H1 (cell line): ENCODE measurements at regions not wholly inside any gene's neighbourhood (a gene's known extent, or its start where the extent isn't known, plus 50 kb on each side); places are given as distances from the start of the nearest gene placed in this dataset.
"Not testable (repeated sequence)": the region's sequence is repeated elsewhere in the genome, so short reads cannot be mapped to it uniquely, and the experiment has no call there.

ENCODE experiments used
- CTCF ChIA-PET: fragments of 300-600 bp; sonication (Branson Sonifier 250); formaldehyde crosslinking; loops from one replicate; lab custom pipeline; 2021; ENCODE audit not compliant: partially characterized antibody; lab: Charles Lee
- POLR2A ChIA-PET: fragments of 300-600 bp; sonication (Branson Sonifier 250); formaldehyde crosslinking; loops from one replicate; lab custom pipeline; 2021; ENCODE audit warnings: inconsistent platforms; ENCODE audit not compliant: partially characterized antibody; lab: Charles Lee
- DNase-seq, 2 experiments: peaks; one replicate each; pipeline versions ENCODE4 v3.0.0 to v3.0.0-alpha.2; 2010 to 2022; ENCODE audit warnings: low spot score in 2 of 2, low read depth in 1 of 2, mixed read lengths in 1 of 2
- FAIRE-seq: peaks from 2 replicates; lab custom pipeline; 2011; peaks lifted over from hg19 to GRCh38; lab: Jason Lieb, UNC
- H2AFZ ChIP-seq: 2 replicates; pipeline ENCODE4 v1.8.1; 2012; ENCODE audit warnings: low read length, inconsistent platforms
- H2AK5ac ChIP-seq: 2 replicates; pipeline ENCODE4 v1.6.1; 2013; ENCODE audit warnings: low read depth, low read length
- H2BK120ac ChIP-seq: replicated peaks from 2 replicates; pipeline ENCODE3; 2013; ENCODE audit warnings: low read depth, low read length, inconsistent platforms
- H2BK12ac ChIP-seq: 2 replicates; pipeline ENCODE4 v1.6.1; 2013; ENCODE audit warnings: low read depth, low read length
- H2BK15ac ChIP-seq: 2 replicates; pipeline ENCODE4 v1.6.1; 2013; ENCODE audit warnings: low read length
- H2BK20ac ChIP-seq: 2 replicates; pipeline ENCODE4 v1.6.1; 2013; ENCODE audit warnings: low read length
- H2BK5ac ChIP-seq: 2 replicates; pipeline ENCODE4 v1.6.1; 2013; ENCODE audit warnings: low read depth, low read length
- H3K14ac ChIP-seq: 2 replicates; pipeline ENCODE4 v1.6.1; 2013; ENCODE audit warnings: inconsistent platforms; ENCODE audit not compliant: insufficient read length
- H3K18ac ChIP-seq: 2 replicates; pipeline ENCODE4 v1.6.1; 2013; ENCODE audit warnings: low read length; ENCODE audit errors: extremely low read depth
- H3K23ac ChIP-seq: 2 replicates; pipeline ENCODE4 v1.6.1; 2013; ENCODE audit warnings: inconsistent platforms; ENCODE audit not compliant: insufficient read length
- H3K23me2 ChIP-seq: 2 replicates; pipeline ENCODE4 v1.6.1; 2013; ENCODE audit warnings: low read depth, low read length
- H3K27ac ChIP-seq: 2 replicates; pipeline ENCODE4 v1.6.1; 2011; ENCODE audit warnings: low read depth, low read length, inconsistent platforms
- H3K27me3 ChIP-seq, 4 experiments: replicated peaks in 1 of 4; 1 replicate in 1 of 4; 2 replicates in 3 of 4; pipeline versions ENCODE4 v1.6.1 to v1.8.1; 2011 to 2013; ENCODE audit warnings: low read length in 3 of 4, mild to moderate bottlenecking in 3 of 4, inconsistent platforms in 2 of 4, mixed read lengths in 2 of 4, moderate library complexity in 1 of 4; ENCODE audit not compliant: control insufficient read depth in 3 of 4, insufficient read depth in 3 of 4; ENCODE audit errors: extremely low read depth in 1 of 4
- H3K36me3 ChIP-seq, 4 experiments: 2 replicates each; pipeline versions ENCODE4 v1.6.1 to v1.8.1; 2011 to 2013; ENCODE audit warnings: mild to moderate bottlenecking in 4 of 4, low read length in 3 of 4, moderate library complexity in 2 of 4, control low read depth in 1 of 4, inconsistent platforms in 1 of 4; ENCODE audit not compliant: insufficient read depth in 4 of 4, control insufficient read depth in 2 of 4
- H3K4ac ChIP-seq: replicated peaks from 2 replicates; pipeline ENCODE3; 2013; ENCODE audit warnings: low read length, low read depth, mixed read lengths, inconsistent platforms; ENCODE audit not compliant: insufficient read length
- H3K4me1 ChIP-seq, 4 experiments: replicated peaks in 1 of 4; 1 replicate in 1 of 4; 2 replicates in 3 of 4; pipeline versions ENCODE4 v1.6.1 to v1.8.1; 2011 to 2013; ENCODE audit warnings: low read length in 3 of 4, inconsistent platforms in 2 of 4, mixed read lengths in 1 of 4; ENCODE audit not compliant: insufficient read depth in 4 of 4, control insufficient read depth in 3 of 4
- H3K4me2 ChIP-seq, 2 experiments: 2 replicates each; pipeline versions ENCODE4 v1.6.1 to v1.8.1; 2011 to 2013; ENCODE audit warnings: low read depth in 2 of 2, low read length in 2 of 2, control low read depth in 1 of 2, inconsistent platforms in 1 of 2, mild to moderate bottlenecking in 1 of 2; ENCODE audit not compliant: insufficient read depth in 1 of 2
- H3K4me3 ChIP-seq, 4 experiments: fragments of 200-600, 300-600 bp in 1 of 4; sonication (generic), shearing (Covaris generic), sonication (Bioruptor Twin) in 1 of 4; 2 replicates each; pipeline versions ENCODE4 v1.5.1 to v1.8.1; 2011 to 2016; ENCODE audit warnings: low read length in 4 of 4, low read depth in 3 of 4, control low read depth in 2 of 4, inconsistent platforms in 2 of 4, mild to moderate bottlenecking in 2 of 4, mixed read lengths in 1 of 4, moderate library complexity in 1 of 4; ENCODE audit not compliant: insufficient read depth in 2 of 4; ENCODE audit errors: extremely low read depth in 1 of 4
- H3K56ac ChIP-seq: replicated peaks from 2 replicates; pipeline ENCODE3; 2013; ENCODE audit warnings: low read depth, mild to moderate bottlenecking, mixed read lengths, low read length, inconsistent platforms; ENCODE audit not compliant: insufficient read length
- H3K79me1 ChIP-seq: 2 replicates; pipeline ENCODE4 v1.6.1; 2013; ENCODE audit warnings: low read depth, low read length, control low read depth
- H3K79me2 ChIP-seq, 2 experiments: 2 replicates each; pipeline versions ENCODE4 v1.6.1 to v1.8.1; 2012 to 2013; ENCODE audit warnings: low read length in 2 of 2, mild to moderate bottlenecking in 2 of 2, inconsistent platforms in 1 of 2; ENCODE audit not compliant: insufficient read depth in 2 of 2, control insufficient read depth in 1 of 2
- H3K9ac ChIP-seq, 4 experiments: replicated peaks in 1 of 4; 1 replicate in 1 of 4; 2 replicates in 3 of 4; pipeline versions ENCODE4 v1.6.1 to v1.8.1; 2011 to 2013; ENCODE audit warnings: low read depth in 3 of 4, low read length in 3 of 4, control low read depth in 2 of 4, mild to moderate bottlenecking in 2 of 4, moderate library complexity in 2 of 4, inconsistent platforms in 1 of 4; ENCODE audit errors: extremely low read depth in 1 of 4
- H3K9me3 ChIP-seq, 2 experiments: 2 replicates each; pipeline versions ENCODE4 v1.6.1 to v1.8.1; 2012 to 2013; ENCODE audit warnings: mild to moderate bottlenecking in 2 of 2, moderate library complexity in 2 of 2, control low read depth in 1 of 2, inconsistent platforms in 1 of 2, low read depth in 1 of 2, low read length in 1 of 2, mixed read lengths in 1 of 2; ENCODE audit not compliant: insufficient read depth in 2 of 2
- H4K20me1 ChIP-seq, 2 experiments: replicated peaks in 1 of 2; 2 replicates each; pipeline versions ENCODE3 to v1.8.1; 2011 to 2013; ENCODE audit warnings: inconsistent platforms in 2 of 2, low read length in 2 of 2, mild to moderate bottlenecking in 1 of 2; ENCODE audit not compliant: insufficient read depth in 2 of 2, control insufficient read depth in 1 of 2
- H4K5ac ChIP-seq: 2 replicates; pipeline ENCODE4 v1.6.1; 2013; ENCODE audit warnings: low read length, low read depth, mixed read lengths, inconsistent platforms; ENCODE audit not compliant: insufficient read length
- H4K8ac ChIP-seq: 2 replicates; pipeline ENCODE4 v1.8.0; 2013; ENCODE audit warnings: mild to moderate bottlenecking, moderate library complexity, low read length, inconsistent platforms; ENCODE audit not compliant: insufficient read depth; ENCODE audit errors: extremely low read depth
- H4K91ac ChIP-seq: replicated peaks from 2 replicates; pipeline ENCODE3; 2013; ENCODE audit warnings: low read length, mixed read lengths, inconsistent platforms; ENCODE audit not compliant: insufficient read length
- WGBS, 2 experiments: shearing (Covaris generic) in 1 of 2; methylation state at CpG; one replicate each; pipeline versions ENCODE4 v1.1.6 to v1.1.7; 2013 to 2015; ENCODE audit warnings: low lambda C conversion rate in 2 of 2, mixed read lengths in 2 of 2, inconsistent platforms in 1 of 2, low coverage in 1 of 2, missing lambda C conversion rate in 1 of 2; ENCODE audit not compliant: insufficient replicate concordance in 2 of 2, insufficient coverage in 1 of 2, insufficient read length in 1 of 2; ENCODE audit errors: extremely low coverage in 1 of 2, missing lambda C conversion rate in 1 of 2; 5-methylcytosine and 5-hydroxymethylcytosine counted together

GRCh38 chr11:25831485-25831884, 500.4 kb upstream of the ANO3 start:
- H3K23ac ChIP-seq, H3K9me3 ChIP-seq, H3K27ac ChIP-seq, H3K4ac ChIP-seq, POLR2A ChIA-PET, H2BK15ac ChIP-seq, H4K91ac ChIP-seq, H3K27me3 ChIP-seq, H3K4me2 ChIP-seq, H4K5ac ChIP-seq, H2AK5ac ChIP-seq, H3K79me2 ChIP-seq, H2BK12ac ChIP-seq, H4K8ac ChIP-seq, H3K56ac ChIP-seq, FAIRE-seq, H3K18ac ChIP-seq, H3K14ac ChIP-seq, H3K9ac ChIP-seq, H2BK120ac ChIP-seq, H3K79me1 ChIP-seq, H3K4me3 ChIP-seq, H3K4me1 ChIP-seq, H2AFZ ChIP-seq, H2BK20ac ChIP-seq, H3K23me2 ChIP-seq, DNase-seq, H4K20me1 ChIP-seq, H3K36me3 ChIP-seq, H2BK5ac ChIP-seq: not testable (repeated sequence)
- CTCF ChIA-PET, result interaction anchor here (1.1 kb wide), 1 partner anchor 9 kb away, joined by 3 read pairs; no protein-coding TSS in a partner anchor
- 94% methylated on average over 10 of the region's 10 CpGs; no CpG with 5 or more reads in 1 of the 2 experiments for WGBS, 2 experiments
